H1 (cell line): ENCODE measurements at regions not wholly inside any gene's neighbourhood (a gene's known extent, or its start where the extent isn't known, plus 50 kb on each side); places are given as distances from the start of the nearest gene placed in this dataset.

ENCODE experiments used
- CBX5 ChIP-seq: fragments of 300-800, 300-1000 bp; sonication (generic); IDR thresholded peaks from 2 replicates; pipeline ENCODE4 v1.7.1; 2016; ENCODE audit warnings: antibody characterized with exemption, low read length, low read depth
- CHD1 ChIP-seq: IDR thresholded peaks from 2 replicates; pipeline ENCODE4 v1.6.1; 2012; ENCODE audit warnings: low read depth, low read length, improper control_type of control experiment
- KDM1A ChIP-seq: fragments of 200-600, 300-600 bp; sonication (generic); IDR thresholded peaks from 2 replicates; pipeline ENCODE4 v1.7.1; 2016; ENCODE audit warnings: mild to moderate bottlenecking, low read length, borderline replicate concordance
- RAD21 ChIP-seq, 2 experiments: IDR thresholded peaks in 1 of 2; conservative IDR thresholded peaks in 1 of 2; 2 replicates each; pipeline ENCODE4 v1.6.1; 2011; ENCODE audit warnings: low read depth in 2 of 2, low read length in 2 of 2, improper control_type of control experiment in 1 of 2, inconsistent platforms in 1 of 2, mild to moderate bottlenecking in 1 of 2, moderate library complexity in 1 of 2

DNA sequence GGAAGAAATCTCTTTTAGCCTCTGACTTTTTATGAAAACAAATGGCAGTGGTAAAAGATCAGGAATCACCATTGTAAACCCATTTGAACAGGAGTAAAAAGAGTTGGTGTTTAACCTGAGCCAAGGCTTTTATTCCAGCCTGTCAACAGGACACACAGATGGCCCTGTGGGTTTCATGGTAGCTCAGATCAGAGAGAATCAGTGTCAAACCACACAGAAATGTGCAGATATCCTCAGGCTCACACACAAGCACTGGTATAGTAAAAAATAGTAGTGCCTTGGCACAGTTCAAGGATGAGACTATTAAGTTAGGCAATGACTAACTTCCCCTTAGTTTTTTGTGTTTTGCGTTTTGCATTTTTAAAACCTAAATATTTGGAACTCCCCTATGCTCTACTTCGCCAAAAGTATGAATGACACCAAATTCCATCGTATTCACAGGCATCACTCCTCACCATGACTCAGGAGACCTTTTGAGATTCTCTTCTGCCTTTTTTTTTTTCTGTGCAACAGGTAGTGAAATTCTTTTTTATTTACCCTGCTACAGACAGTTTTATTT lies 1200.0 kb downstream of the CDH11 start (continued):
- TF ChIP-seq RAD21 (IDR thresholded peaks at IDR 0.05 in 1 of 2, conservative IDR thresholded peaks at IDR 0.05 in 1 of 2; ENCODE audit: low read depth in 2 of 2, low read length in 2 of 2) = no peak
- no peak for TF ChIP-seq CHD1
- no peak for TF ChIP-seq CBX5
- no peak for TF ChIP-seq KDM1A
